ENCODE measurements at regions not wholly inside any gene's neighbourhood (a gene's known extent, or its start where the extent isn't known, plus 50 kb on each side); places are given as distances from the start of the nearest gene placed in this dataset.

DNA sequence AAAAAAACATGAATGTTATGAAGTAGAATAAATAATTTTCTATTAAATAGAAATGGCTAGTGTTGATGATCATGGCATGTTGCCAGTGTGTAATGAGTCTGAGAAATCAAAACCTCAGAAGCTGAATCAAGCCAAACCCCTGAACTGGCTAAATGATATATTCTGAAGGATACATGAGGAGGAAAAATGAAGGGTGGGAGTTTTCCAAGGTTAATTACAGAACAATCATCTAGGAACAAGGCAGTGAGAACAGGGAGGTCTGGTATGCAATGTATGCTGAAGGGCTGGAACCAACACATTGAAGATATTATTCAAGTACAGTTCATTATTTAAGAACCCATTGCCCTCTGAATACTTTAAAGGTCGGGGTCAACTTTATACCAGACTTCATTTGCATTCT, 309.1 kb upstream of the NRIP1 start:
- DNase-seq (ENCODE audit: low spot score) = no peak

DNA sequence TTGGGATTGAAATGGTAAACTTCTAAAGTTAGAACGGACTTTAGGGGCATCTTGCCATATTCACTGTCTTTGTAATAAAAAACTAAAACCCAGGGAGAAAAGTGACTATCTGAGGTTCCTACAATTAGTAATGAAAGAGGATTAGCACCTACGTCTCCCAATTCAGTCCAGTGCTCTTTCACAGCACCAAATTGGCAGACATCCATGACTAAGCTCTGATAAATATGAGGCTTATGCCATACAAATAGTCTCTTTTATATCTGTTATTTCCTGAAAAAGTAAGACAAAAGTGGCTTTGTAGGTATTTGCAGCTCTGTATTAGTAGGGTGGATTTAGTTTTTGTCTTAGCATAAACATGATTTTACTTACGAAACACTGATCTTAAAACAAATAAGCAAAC, 315.0 kb upstream of the NRIP1 start:
- DNase-seq (ENCODE audit: low spot score) = no peak

GRCh38 chr21:15383588-15383987, 318.8 kb upstream of the NRIP1 start:
- no peak for DNase-seq (ENCODE audit: low spot score)

- DNase-seq (ENCODE audit: low spot score) = no peak
Observed at GRCh38 chr21:15390049-15390448, 325.2 kb upstream of the NRIP1 start.

DNA sequence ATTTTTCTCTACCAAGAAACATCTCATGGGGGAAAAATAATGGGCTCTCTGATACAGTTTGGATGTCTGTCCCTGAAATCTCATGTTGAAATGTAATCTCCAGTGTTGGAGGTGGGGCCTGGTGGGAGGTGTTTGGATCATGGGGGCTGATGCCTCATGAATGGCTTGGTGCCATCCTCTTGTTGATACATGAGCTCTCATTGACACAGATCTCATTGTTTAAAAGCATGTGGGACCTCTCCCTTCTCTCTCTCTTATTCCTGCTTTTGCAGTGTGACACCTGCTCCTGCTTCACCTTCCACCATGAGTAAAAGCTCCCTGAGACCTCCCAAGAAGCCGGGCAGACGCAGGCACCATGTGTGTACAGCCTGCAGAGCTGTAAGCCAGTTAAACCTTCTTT, 332.5 kb upstream of the NRIP1 start:
- DNase-seq (ENCODE audit: low spot score) = no peak

GRCh38 chr21:15400905-15401304, 328.9 kb upstream of the USP25 start:
- DNase-seq (ENCODE audit: low spot score) = no peak

DNA sequence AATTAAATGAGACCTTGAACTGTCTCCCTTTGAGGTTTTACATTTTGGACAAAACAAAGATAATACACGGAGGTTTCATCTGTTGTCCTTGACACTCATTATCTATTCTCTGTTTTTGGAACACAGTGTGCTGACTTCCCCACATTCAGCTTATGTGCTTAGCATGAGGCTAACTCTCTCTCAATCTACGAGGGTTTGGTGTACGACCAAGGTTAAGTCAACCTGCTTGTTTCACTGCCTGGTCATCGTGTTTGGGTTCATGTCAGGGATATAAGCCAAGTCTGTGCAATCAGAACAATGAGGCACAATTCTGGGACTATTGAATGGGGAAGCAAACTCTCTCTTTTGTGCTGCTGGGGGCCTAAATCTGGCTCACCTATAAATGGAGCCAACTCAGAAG, 328.5 kb upstream of the USP25 start:
- DNase-seq (ENCODE audit: low spot score) = no peak

GRCh38 chr21:15405214-15405613, 324.6 kb upstream of the USP25 start:
- no peak for DNase-seq (ENCODE audit: low spot score)

GRCh38 chr21:15406791-15407190, 323.0 kb upstream of the USP25 start:
- DNase-seq (ENCODE audit: low spot score) = no peak

DNA sequence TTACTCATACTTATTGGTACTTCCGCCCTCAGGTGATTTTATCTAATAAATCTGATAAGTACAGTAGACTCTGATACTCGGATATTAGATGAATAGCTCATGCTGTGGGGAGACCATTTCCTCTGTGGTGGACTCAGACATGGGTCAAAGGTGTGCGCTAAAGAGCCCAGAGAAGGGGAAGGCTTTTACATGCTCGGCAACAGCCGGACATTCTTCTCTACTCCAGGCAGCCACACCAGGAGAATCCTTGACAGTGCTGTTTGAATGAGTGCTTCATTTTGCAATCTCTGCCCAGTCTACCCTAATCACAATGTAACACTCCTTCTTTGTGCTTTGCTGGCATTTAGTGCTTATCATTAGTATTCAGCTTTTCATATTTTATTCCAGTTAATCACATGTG, 322.2 kb upstream of the USP25 start:
- no peak for DNase-seq (ENCODE audit: low spot score)

- DNase-seq (ENCODE audit: low spot score) = no peak
Observed at GRCh38 chr21:15408089-15408488, 321.7 kb upstream of the USP25 start.

DNA sequence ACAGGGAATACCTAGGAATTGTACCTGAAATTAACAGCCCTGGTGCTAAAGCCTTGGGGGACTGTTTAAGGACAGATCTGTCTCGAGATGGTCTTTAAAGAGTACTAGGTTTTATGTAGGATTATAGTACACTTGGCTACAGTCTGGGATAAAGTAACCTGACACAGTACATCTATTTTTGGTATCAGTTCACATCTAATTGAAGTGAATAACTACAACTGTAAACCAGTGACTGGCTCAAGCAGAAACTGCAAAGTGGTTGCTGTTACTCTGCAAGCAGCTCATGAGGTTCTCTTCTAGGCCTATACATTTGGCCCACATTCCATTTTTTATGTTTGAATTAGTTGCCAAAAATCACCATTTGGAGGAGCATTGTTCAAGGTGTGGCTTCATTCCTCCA, 320.8 kb upstream of the USP25 start:
- no peak for DNase-seq (ENCODE audit: low spot score)

DNA sequence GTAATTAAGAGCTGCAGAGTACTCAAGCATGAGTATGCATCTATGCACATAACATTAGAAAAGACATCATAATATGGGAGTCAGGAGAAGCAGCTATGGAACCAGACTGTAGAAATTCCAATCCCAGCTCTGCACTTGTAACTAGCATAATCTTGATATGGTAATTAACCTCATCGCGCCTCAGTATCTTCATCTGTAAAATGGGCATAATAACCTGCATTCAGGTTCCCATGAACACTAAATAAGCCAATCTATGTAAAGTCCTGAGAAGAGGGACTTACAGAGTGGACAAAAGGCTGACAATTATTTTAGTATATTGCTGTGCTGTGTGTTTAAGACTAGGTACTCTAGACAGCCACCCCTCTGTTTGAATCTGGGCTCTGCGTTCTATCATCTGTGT, 318.9 kb upstream of the USP25 start:
- no peak for DNase-seq (ENCODE audit: low spot score)

GRCh38 chr21:15414057-15414456, 315.7 kb upstream of the USP25 start:
- no peak for DNase-seq (ENCODE audit: low spot score)

DNA sequence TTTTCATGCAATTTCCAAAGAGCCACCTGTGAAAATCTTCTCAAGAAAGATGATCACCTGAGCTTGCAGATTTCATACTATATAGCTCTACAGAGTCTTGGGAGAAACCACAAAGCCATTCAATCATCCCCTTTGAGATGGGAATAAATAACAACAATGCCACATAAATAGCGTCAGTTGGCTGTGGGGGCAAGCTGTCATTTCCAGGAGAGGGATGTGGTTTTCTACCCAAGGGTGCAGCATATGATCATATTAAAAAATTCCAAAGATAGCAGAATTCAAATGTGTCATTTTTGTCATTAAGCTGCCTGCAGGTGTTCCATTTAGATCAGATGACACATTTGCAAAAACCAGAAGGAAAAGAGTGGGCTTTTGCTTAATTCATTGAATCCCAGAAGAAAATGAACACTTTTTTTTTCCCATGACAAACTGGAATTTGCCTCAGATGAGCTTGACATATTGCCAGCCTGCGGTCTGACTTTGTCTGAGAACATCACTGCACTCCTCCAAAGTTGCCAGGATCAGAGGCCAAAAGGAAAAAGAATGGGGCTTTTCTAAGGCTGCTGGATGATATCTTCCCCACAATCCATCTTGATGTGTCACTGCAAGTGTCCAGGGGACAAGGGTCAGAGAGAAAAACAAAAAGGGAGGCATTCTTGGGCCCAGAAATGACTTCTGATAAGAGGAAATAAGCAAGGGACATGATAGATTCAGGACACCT, 314.1 kb upstream of the USP25 start:
- DNase-seq (ENCODE audit: low spot score) = no peak

- DNase-seq (ENCODE audit: low spot score) = no peak
Observed at GRCh38 chr21:15421441-15421881, 308.3 kb upstream of the USP25 start.

- DNase-seq (ENCODE audit: low spot score) = no peak
Observed at GRCh38 chr21:15421947-15422346, 307.8 kb upstream of the USP25 start.

- no peak for DNase-seq (ENCODE audit: low spot score)
Observed at GRCh38 chr21:15422783-15423182, 307.0 kb upstream of the USP25 start.

- DNase-seq (ENCODE audit: low spot score) = no peak
Observed at GRCh38 chr21:15423676-15424445, 305.9 kb upstream of the USP25 start.

DNA sequence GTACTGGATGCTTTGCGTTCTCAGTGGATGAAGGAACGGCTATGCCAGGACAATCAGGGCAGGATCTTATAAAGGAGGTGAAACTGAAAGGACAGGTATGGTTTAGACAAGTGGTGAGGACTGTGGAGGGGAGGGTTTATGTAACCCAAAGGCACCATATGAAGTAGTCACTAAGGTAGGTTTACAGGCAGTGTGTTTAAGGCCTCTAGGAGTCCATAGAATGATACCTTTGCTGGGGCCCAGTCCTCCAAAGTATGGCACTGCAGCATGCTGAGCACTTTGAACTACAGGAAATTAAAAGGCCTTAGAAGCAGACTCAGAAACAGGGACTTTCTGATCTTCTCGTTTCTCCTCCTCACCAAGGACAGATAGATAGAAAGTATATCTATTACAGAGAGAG, 304.7 kb upstream of the USP25 start:
- no peak for DNase-seq (ENCODE audit: low spot score)

- no peak for DNase-seq (ENCODE audit: low spot score)
Observed at GRCh38 chr21:15430023-15430422, 299.8 kb upstream of the USP25 start.

- DNase-seq (ENCODE audit: low spot score) = no peak
Observed at GRCh38 chr21:15430577-15430976, 299.2 kb upstream of the USP25 start.

- DNase-seq (ENCODE audit: low spot score) = no peak
Observed at GRCh38 chr21:15431053-15431452, 298.7 kb upstream of the USP25 start.

- no peak for DNase-seq (ENCODE audit: low spot score)
Observed at GRCh38 chr21:15433091-15433490, 296.7 kb upstream of the USP25 start.

Measured in NAMALWA (cell line).